ENCODE measurements at regions not wholly inside any gene's neighbourhood (a gene's known extent, or its start where the extent isn't known, plus 50 kb on each side); places are given as distances from the start of the nearest gene placed in this dataset.

DNA sequence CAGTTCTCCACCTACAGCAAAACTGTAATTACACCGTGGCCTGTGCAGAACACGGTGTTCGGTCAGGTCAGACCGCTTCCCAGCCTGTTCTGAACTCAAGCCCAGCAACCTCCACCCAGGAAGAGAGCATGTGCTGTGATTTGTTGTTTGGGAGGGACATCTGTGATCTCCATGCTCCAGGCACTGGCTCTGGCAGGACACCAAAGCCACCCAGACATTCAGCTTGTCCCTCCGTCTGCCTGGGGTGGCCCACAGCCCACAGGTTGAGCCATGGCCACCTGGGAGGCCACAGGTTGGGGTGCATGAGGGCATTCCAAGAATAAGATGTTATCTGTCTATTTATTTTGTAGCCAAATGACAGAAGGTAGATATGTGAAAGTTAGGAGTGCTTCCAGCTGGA is 1091.1 kb downstream of the VRK1 start:
- Mint-ChIP-seq H3K9me3 (peaks cover 16% of the 10 kb centered on the region), H3K27ac (no peak overlapping the region), H3K4me1 (ENCODE audit: low read depth) (no peaks in the 10 kb centered on the region), H3K36me3 (ENCODE audit: low read depth) (no peaks in the 10 kb centered on the region), H3K27me3 (ENCODE audit: insufficient read depth) (no peaks in the 10 kb centered on the region), H3K4me3 (no peak overlapping the region)
- no peak for DNase-seq (ENCODE audit: low spot score)
- intact Hi-C loops (cut with micrococcal nuclease), result no loop called here

DNA sequence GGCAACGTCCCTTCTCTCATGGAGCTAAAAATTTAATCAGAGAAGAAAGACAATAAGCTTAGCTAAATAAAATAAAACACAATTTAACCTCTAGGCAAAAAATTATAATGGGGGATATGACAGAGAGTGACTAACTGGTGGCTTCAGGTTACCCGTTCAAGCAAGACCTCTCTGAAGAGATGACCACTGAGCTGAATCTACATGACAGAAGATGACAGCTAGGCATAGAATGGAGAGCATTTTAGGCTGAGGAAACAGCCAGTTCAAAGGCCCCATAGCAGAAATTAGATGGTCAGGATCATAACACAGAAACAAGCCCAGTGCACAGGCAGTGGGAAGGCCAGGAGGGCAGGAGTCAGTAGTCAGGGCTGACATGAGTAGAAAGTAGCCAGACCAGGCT is 1094.3 kb downstream of the VRK1 start:
- DNase-seq (ENCODE audit: low spot score), result no peak
- no peak overlapping the region for H3K4me3 Mint-ChIP-seq
- H3K4me1 Mint-ChIP-seq (ENCODE audit: low read depth), result no peaks in the 10 kb centered on the region
- intact Hi-C loops (cut with micrococcal nuclease), result no loop called here
- H3K27ac Mint-ChIP-seq, result no peak overlapping the region
- H3K9me3 Mint-ChIP-seq, result peaks cover 8% of the 10 kb centered on the region
- no peaks in the 10 kb centered on the region for H3K27me3 Mint-ChIP-seq (ENCODE audit: insufficient read depth)
- H3K36me3 Mint-ChIP-seq (ENCODE audit: low read depth), result no peaks in the 10 kb centered on the region

DNA sequence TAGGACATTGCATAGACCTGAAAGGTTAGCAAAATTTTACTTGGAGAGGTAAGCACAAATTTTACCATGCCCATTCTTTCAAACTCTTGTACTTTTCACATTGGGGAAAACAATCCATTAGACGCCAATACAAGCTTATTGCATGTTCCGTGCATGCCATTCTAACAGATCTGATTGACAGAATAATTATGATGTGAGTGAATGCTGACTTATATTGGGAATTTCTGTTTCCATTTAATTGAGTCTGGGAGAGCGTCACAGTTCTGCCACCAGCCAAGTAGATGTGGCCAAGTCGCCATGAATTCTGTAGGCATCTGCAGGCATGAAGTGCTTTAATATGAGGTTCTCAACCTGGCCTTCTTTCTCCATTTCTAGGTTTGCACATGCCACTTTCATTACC is 1097.4 kb downstream of the VRK1 start:
- H3K4me1 Mint-ChIP-seq (ENCODE audit: low read depth), result no peaks in the 10 kb centered on the region
- intact Hi-C loops (cut with micrococcal nuclease), result no loop called here

DNA sequence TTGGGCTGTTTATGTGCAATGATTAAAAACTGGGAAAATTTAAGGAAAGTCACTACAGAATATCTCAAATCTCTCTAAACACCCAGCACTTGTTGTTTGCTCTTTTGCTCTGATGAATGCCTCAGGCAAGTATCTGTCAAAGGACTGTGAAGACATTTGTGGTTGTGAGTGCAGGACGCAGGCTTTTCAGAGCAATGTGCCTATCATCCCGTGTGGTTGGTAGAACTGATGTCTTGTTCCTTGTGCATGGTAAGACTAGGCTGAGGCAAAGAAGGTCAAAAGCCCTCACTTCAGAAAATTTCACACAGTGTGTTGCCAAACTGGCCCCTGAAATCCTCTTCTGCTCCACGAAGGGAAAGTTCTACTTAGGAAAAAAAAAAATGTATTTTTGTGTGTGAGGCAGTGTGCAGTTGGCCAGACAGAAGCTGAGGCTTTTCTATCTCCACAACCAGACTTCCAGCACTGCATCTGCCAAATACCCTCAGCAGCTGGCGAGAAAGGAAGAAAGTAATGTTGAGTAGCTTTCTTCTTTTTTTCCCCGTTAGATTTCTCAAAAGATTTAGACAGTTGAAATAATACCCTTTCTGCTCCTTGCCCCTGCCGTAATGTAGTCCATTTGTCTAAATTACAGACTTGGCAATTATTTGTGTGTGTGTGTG is 1103.1 kb downstream of the VRK1 start:
- Mint-ChIP-seq H3K27me3 (ENCODE audit: insufficient read depth) (no peaks in the 10 kb centered on the region), H3K9me3 (no peaks in the 10 kb centered on the region), H3K36me3 (ENCODE audit: low read depth) (no peaks in the 10 kb centered on the region), H3K4me1 (ENCODE audit: low read depth) (no peaks in the 10 kb centered on the region), H3K27ac (no peak overlapping the region), H3K4me3 (no peak overlapping the region)
- DNase-seq (ENCODE audit: low spot score), result no peak
- intact Hi-C loops (cut with micrococcal nuclease), result no loop called here

More for the DNA sequence above, 1097.4 kb downstream of the VRK1 start:
- no peak for DNase-seq (ENCODE audit: low spot score)
- no peaks in the 10 kb centered on the region for H3K27me3 Mint-ChIP-seq (ENCODE audit: insufficient read depth)
- no peaks in the 10 kb centered on the region for H3K36me3 Mint-ChIP-seq (ENCODE audit: low read depth)
- H3K9me3 Mint-ChIP-seq, result no peaks in the 10 kb centered on the region
- no peak overlapping the region for H3K4me3 Mint-ChIP-seq
- H3K27ac Mint-ChIP-seq, result no peak overlapping the region

DNA sequence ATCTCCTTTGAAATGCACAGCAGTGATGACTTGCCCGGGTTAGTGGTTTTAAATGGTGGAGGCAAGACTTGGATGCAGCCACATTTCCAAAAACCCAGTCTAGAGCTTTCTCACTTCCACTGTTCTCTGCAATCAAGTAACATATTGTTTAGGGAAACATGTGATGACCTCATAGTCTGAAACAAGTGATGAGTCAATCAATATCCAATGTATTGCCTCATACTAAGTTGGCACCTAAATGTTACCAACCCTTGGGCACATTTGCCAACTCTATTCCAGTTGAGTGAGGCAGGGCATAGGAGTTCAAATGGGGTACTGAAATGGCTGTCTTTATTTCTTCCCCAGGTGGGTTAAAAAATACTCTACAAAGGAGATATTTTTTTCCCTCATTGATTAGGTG is 1105.4 kb downstream of the VRK1 start:
- H3K36me3 Mint-ChIP-seq (ENCODE audit: low read depth), result no peaks in the 10 kb centered on the region
- intact Hi-C loops (cut with micrococcal nuclease), result no loop called here
- H3K27ac Mint-ChIP-seq, result no peak overlapping the region
- H3K4me1 Mint-ChIP-seq (ENCODE audit: low read depth), result no peaks in the 10 kb centered on the region
- DNase-seq (ENCODE audit: low spot score), result no peak
- H3K27me3 Mint-ChIP-seq (ENCODE audit: insufficient read depth), result no peaks in the 10 kb centered on the region
- H3K4me3 Mint-ChIP-seq, result no peak overlapping the region
- H3K9me3 Mint-ChIP-seq, result no peaks in the 10 kb centered on the region

DNA sequence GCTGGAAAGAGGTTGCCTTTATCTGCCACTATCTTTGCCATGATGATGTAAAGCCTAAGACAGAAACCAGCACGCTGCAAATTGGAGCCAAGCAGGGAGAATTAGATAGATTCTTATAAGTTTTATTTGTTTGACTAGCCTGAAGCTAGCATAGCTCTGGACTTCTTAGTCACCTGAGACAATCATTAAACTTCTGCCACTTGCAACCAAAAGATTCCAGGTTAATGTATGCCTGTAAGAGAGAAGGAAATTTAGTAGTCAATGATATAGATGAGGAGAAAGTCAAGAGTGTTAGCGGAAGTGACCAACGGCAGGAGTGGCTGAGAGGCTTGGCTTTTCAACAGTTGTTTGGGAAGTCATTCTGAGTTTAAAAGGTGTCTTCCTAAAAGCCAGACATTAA is 1106.6 kb downstream of the VRK1 start:
- no peak for DNase-seq (ENCODE audit: low spot score)
- H3K27me3 Mint-ChIP-seq (ENCODE audit: insufficient read depth), result peaks cover 2% of the 10 kb centered on the region
- H3K9me3 Mint-ChIP-seq, result no peaks in the 10 kb centered on the region
- no peaks in the 10 kb centered on the region for H3K4me1 Mint-ChIP-seq (ENCODE audit: low read depth)
- no peaks in the 10 kb centered on the region for H3K36me3 Mint-ChIP-seq (ENCODE audit: low read depth)
- intact Hi-C loops (cut with micrococcal nuclease), result no loop called here
- H3K4me3 Mint-ChIP-seq, result no peak overlapping the region
- no peak overlapping the region for H3K27ac Mint-ChIP-seq

DNA sequence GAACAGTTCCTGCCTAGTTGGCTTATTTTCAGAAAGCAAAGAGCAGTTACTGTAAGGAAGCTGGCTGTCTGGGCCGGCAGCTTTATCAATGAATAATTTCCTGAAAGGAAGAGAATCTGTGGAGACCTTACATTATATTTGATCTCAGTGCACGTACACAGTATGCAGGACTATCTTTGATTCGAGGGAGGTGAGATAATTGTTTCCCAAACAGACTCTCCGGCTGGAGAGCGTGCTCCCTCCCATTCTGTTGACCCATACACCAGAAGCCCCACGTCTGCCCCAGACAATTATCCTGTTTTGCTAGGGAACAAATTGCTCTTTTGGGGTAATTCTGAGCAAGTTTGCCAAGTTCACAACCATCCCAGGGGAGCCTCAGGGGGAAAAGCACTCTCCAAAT is 1115.0 kb downstream of the VRK1 start:
- no peak for DNase-seq (ENCODE audit: low spot score)
- Mint-ChIP-seq H3K4me1 (ENCODE audit: low read depth) (peaks cover 3% of the 10 kb centered on the region), H3K4me3 (no peak overlapping the region), H3K9me3 (peaks cover 4% of the 10 kb centered on the region), H3K27me3 (ENCODE audit: insufficient read depth) (peaks cover 12% of the 10 kb centered on the region), H3K27ac (no peak overlapping the region), H3K36me3 (ENCODE audit: low read depth) (no peaks in the 10 kb centered on the region)
- intact Hi-C loops (cut with micrococcal nuclease), result no loop called here

DNA sequence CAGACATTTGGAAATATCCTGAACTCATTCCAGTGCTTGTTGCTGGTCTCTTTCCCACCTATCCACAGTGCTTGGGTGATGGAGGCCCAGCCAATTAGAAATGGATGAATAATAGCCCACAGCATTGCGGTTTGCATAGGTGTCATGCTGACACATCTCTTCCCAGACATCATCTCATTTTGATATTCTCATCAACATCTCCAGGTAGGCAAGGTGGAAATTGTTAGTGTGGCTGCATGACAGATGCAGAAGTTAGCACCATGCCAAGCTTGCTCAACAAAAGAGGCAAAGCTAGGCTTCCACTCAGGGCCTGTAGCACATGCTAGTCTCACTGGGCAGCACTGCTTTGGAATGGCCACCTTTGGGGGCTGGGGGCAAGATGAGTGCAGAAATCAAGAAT is 1118.9 kb downstream of the VRK1 start:
- H3K27me3 Mint-ChIP-seq (ENCODE audit: insufficient read depth), result peaks cover 6% of the 10 kb centered on the region
- H3K27ac Mint-ChIP-seq, result no peak overlapping the region
- no peak for DNase-seq (ENCODE audit: low spot score)
- no peaks in the 10 kb centered on the region for H3K36me3 Mint-ChIP-seq (ENCODE audit: low read depth)
- no peak overlapping the region for H3K4me3 Mint-ChIP-seq
- H3K9me3 Mint-ChIP-seq, result no peaks in the 10 kb centered on the region
- intact Hi-C loops (cut with micrococcal nuclease), result no loop called here
- peaks cover 8% of the 10 kb centered on the region for H3K4me1 Mint-ChIP-seq (ENCODE audit: low read depth)

DNA sequence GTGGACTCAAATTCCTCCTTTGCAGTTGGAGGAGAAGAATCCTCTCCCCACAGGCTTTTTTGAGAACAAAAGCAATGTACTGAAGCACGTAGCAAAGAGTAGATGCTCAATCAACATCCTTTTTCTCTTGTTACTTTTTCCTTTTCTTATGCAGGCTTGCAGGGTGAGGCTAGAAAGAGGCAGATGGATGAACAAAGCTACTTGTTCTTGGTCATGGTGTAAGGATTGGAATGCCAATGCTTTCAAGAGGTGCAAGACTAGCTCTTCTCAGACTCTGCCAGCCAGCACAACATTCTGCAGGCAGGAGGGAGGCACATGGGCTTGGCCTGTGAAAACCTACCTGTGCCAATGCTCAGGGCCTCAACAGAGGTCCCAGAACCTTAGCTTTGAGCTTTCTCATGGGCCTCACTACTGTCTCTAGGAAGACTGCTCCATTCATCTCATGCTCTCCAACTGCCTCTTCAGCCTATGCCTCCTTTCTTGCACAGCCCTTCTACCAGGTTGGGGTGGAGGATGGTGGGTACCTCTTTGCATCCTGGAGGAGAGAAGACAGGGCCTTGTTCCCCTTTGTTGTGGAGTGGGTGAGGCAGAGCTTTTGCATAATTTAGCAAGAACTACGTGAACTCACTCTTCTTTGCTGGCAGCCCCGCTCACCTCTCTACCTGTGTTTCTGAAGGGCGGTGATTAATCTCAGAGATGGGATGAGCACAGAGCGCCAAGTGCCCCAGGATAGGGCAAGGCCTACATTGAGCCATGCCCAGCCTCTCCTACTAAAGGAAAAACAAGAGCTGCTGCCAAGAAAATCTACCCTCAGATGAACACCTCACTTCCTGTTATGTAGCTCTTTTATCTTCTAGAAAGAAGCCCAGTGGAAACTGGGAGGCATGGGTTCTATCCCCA is 1119.7 kb downstream of the VRK1 start:
- intact Hi-C loops (cut with micrococcal nuclease), result no loop called here
- Mint-ChIP-seq H3K27me3 (ENCODE audit: insufficient read depth) (peaks cover 5% of the 10 kb centered on the region), H3K36me3 (ENCODE audit: low read depth) (no peaks in the 10 kb centered on the region), H3K27ac (no peak overlapping the region), H3K4me3 (no peak overlapping the region), H3K4me1 (ENCODE audit: low read depth) (peaks cover 8% of the 10 kb centered on the region), H3K9me3 (no peaks in the 10 kb centered on the region)
- DNase-seq (ENCODE audit: low spot score), result no peak

DNA sequence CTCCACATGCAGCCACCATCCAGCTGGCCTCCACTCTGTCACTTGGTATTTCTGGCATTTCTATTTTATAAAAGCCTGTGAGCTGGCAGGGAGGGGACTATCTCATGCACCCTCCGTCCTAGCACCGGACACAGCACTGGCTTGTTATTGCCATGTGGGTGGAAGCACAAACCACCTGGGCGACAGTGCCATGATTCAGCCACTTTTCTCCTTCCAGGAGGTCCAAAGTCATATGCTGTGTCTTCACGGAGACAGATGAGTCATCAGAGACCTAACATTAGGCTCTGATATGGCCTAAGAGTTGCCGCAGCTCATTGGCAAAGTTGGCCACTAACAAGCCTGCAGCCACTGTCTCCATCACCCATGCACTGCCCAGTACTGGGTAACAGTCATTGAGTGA is 1123.0 kb downstream of the VRK1 start:
- DNase-seq (ENCODE audit: low spot score), result no peak
- peaks cover 3% of the 10 kb centered on the region for H3K27me3 Mint-ChIP-seq (ENCODE audit: insufficient read depth)
- no peaks in the 10 kb centered on the region for H3K36me3 Mint-ChIP-seq (ENCODE audit: low read depth)
- H3K27ac Mint-ChIP-seq, result no peak overlapping the region
- intact Hi-C loops (cut with micrococcal nuclease), result no loop called here
- no peaks in the 10 kb centered on the region for H3K9me3 Mint-ChIP-seq
- no peak overlapping the region for H3K4me3 Mint-ChIP-seq
- H3K4me1 Mint-ChIP-seq (ENCODE audit: low read depth), result peaks cover 8% of the 10 kb centered on the region

DNA sequence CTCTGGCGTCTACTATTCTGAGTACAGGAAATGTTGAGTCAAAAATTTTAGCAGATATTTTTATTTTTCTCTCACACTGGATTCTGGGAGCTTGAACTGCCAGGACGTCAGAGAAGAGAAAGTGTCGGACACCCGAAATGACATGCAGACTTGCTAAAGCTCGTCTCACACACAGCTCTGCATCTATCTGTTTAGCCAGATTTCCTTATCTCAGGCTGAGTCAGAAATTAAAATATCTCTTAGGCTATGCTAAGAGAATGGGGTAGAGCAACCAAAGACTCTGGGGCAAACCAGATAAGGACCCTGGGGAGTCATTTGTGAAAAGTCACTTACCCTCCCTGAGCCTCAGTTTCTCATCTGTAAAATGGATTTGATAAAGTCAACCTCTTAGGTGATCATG is 1124.1 kb downstream of the VRK1 start:
- intact Hi-C loops (cut with micrococcal nuclease), result no loop called here
- H3K36me3 Mint-ChIP-seq (ENCODE audit: low read depth), result peaks cover 5% of the 10 kb centered on the region
- H3K27ac Mint-ChIP-seq, result no peak overlapping the region

DNA sequence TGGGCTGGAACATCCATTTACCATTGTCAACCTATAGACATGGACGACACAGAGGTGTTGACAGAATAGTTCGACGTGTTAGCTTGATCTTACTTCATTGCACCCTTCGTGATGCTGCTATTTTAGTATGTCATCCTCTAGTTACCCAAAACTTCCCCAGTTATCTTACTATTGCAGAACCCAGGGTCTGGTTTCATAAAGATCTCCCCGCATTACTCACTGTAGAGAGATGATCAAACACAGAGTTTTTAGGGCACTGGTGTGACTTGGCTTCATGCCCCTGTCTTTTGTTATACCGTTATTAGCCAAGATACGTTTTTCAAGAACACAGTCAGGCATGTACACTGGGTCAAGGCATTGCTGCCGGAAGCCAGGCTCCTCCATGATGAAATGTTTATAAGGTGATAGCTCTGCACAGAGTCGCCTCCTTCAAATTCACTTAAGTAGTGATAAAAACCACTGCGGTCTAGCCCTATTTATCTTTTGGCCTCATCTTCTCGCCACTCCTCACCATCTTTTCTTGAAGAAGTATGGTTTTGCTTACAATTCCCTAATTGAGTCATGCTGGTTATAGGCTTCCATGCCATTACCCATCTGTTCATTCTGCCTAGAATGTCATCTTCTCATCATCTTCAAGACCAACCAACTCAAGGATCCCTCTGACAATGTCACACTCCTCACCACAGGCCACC is 1127.9 kb downstream of the VRK1 start:
- no peaks in the 10 kb centered on the region for H3K9me3 Mint-ChIP-seq
- DNase-seq (ENCODE audit: low spot score), result no peak
- no peak overlapping the region for H3K4me3 Mint-ChIP-seq
- H3K4me1 Mint-ChIP-seq (ENCODE audit: low read depth), result no peaks in the 10 kb centered on the region
- peaks cover 5% of the 10 kb centered on the region for H3K36me3 Mint-ChIP-seq (ENCODE audit: low read depth)
- no peaks in the 10 kb centered on the region for H3K27me3 Mint-ChIP-seq (ENCODE audit: insufficient read depth)
- H3K27ac Mint-ChIP-seq, result no peak overlapping the region
- intact Hi-C loops (cut with micrococcal nuclease), result no loop called here

More for the DNA sequence above, 1124.1 kb downstream of the VRK1 start:
- Mint-ChIP-seq H3K4me3 (no peak overlapping the region), H3K9me3 (no peaks in the 10 kb centered on the region), H3K4me1 (ENCODE audit: low read depth) (peaks cover 8% of the 10 kb centered on the region), H3K27me3 (ENCODE audit: insufficient read depth) (peaks cover 3% of the 10 kb centered on the region)
- DNase-seq (ENCODE audit: low spot score), result no peak

DNA sequence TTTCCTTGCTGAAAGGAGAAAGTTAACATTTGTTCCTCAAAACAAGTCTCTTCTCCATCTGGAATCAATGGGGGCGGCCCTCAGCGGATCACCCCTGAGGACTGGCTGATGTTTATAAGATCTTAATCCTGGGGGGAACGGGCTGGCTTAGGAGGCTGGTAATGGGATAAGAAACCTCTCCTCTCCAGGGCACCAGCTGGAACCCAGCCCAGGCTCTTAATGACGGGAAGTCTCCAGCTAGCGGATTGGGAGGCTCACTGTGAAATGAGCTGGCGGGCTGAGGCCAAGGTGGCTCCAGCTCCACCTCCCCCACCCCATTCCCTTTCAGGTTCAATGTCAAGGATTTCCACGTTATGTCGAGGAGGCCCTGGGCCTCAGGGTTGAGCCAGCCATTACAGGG is 1133.0 kb downstream of the VRK1 start:
- H3K9me3 Mint-ChIP-seq, result no peaks in the 10 kb centered on the region
- peaks cover 7% of the 10 kb centered on the region for H3K36me3 Mint-ChIP-seq (ENCODE audit: low read depth)
- no peak overlapping the region for H3K27ac Mint-ChIP-seq
- no peak overlapping the region for H3K4me3 Mint-ChIP-seq
- no peaks in the 10 kb centered on the region for H3K4me1 Mint-ChIP-seq (ENCODE audit: low read depth)
- DNase-seq (ENCODE audit: low spot score), result no peak
- H3K27me3 Mint-ChIP-seq (ENCODE audit: insufficient read depth), result no peaks in the 10 kb centered on the region
- intact Hi-C loops (cut with micrococcal nuclease), result no loop called here
